ENCODE measurements at regions not wholly inside any gene's neighbourhood (a gene's known extent, or its start where the extent isn't known, plus 50 kb on each side); places are given as distances from the start of the nearest gene placed in this dataset.

DNA sequence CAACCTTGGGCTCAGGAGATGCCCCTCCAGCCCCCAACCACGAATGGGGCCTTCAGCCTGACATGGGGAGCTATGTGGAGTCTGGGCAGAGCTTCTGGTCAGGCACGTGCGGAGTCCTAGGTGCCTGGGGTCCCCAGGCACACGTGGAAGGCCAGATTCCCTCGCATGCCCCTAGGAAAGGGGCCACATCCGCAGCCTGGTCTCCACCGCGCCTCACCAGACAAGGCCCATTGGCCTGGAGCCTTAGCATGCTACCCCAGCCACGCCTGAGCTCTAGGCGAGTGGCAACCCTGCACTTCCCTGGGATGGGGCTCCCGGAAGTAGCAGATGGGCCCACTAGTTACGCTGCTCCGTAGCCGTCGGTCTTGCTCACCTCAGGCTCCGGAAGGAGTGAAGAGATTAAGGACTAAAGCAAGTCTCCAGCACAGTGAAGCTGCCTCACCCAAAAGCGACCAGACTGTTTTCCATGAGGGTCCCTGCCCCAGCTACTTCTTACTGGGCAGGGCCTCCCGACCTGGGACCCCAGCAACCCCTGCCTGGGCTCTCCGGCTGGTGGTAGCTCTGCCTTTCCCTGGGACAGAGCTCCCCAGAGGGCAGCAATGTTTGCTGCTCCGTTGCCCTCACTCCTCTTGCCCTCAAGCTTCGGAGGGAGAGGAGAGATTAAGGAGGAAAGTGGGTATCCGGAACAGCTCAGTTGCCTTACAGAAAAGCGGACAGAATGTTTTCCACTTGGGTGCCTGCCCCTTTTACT is 93.2 kb upstream of the IMPG1 start:
- TF ChIP-seq, protein P1, sequence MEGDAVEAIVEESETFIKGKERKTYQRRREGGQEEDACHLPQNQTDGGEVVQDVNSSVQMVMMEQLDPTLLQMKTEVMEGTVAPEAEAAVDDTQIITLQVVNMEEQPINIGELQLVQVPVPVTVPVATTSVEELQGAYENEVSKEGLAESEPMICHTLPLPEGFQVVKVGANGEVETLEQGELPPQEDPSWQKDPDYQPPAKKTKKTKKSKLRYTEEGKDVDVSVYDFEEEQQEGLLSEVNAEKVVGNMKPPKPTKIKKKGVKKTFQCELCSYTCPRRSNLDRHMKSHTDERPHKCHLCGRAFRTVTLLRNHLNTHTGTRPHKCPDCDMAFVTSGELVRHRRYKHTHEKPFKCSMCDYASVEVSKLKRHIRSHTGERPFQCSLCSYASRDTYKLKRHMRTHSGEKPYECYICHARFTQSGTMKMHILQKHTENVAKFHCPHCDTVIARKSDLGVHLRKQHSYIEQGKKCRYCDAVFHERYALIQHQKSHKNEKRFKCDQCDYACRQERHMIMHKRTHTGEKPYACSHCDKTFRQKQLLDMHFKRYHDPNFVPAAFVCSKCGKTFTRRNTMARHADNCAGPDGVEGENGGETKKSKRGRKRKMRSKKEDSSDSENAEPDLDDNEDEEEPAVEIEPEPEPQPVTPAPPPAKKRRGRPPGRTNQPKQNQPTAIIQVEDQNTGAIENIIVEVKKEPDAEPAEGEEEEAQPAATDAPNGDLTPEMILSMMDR (IDR thresholded peaks at IDR 0.05 in 4 of 5, conservative IDR thresholded peaks at IDR 0.05 in 1 of 5): no peak
- no peak for TF ChIP-seq POLR2A (IDR thresholded peaks at IDR 0.05)
